ENCODE measurements at regions not wholly inside any gene's neighbourhood (a gene's known extent, or its start where the extent isn't known, plus 50 kb on each side); places are given as distances from the start of the nearest gene placed in this dataset.

DNA sequence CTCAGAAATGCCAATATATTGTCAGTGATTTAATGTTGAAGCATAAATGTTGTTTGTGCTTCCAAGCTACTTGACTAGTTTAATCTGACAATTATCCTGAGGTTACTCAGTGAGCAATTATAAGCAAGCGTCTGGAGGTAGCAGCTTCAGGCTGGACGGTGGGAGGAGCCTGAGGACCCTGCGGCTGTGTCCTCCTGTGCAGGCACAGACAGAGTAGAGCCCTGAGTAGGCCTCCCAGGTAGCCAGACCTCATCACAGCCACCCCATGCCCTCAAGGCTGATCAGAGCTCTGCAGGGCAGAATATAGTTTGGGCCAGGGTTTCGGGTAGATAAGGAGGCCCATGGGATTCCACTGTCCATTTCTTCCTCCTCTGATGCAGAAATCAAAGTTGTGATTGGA, 153.6 kb downstream of the DRD1 start:
- H3K36me3 ChIP-seq = no peaks in the 10 kb centered on the region
- no peak overlapping the region for H3K4me3 ChIP-seq
- no peak for DNase-seq
- TF ChIP-seq, protein P1, sequence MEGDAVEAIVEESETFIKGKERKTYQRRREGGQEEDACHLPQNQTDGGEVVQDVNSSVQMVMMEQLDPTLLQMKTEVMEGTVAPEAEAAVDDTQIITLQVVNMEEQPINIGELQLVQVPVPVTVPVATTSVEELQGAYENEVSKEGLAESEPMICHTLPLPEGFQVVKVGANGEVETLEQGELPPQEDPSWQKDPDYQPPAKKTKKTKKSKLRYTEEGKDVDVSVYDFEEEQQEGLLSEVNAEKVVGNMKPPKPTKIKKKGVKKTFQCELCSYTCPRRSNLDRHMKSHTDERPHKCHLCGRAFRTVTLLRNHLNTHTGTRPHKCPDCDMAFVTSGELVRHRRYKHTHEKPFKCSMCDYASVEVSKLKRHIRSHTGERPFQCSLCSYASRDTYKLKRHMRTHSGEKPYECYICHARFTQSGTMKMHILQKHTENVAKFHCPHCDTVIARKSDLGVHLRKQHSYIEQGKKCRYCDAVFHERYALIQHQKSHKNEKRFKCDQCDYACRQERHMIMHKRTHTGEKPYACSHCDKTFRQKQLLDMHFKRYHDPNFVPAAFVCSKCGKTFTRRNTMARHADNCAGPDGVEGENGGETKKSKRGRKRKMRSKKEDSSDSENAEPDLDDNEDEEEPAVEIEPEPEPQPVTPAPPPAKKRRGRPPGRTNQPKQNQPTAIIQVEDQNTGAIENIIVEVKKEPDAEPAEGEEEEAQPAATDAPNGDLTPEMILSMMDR (IDR thresholded peaks at IDR 0.05) = no peak
- no peaks in the 10 kb centered on the region for H3K4me1 ChIP-seq
- no peak overlapping the region for H3K27ac ChIP-seq
- intact Hi-C loops (cut with DNase I) = no loop called here
- no peaks in the 10 kb centered on the region for H3K9me3 ChIP-seq
- H3K27me3 ChIP-seq = no peaks in the 10 kb centered on the region
- ATAC-seq = no peak

DNA sequence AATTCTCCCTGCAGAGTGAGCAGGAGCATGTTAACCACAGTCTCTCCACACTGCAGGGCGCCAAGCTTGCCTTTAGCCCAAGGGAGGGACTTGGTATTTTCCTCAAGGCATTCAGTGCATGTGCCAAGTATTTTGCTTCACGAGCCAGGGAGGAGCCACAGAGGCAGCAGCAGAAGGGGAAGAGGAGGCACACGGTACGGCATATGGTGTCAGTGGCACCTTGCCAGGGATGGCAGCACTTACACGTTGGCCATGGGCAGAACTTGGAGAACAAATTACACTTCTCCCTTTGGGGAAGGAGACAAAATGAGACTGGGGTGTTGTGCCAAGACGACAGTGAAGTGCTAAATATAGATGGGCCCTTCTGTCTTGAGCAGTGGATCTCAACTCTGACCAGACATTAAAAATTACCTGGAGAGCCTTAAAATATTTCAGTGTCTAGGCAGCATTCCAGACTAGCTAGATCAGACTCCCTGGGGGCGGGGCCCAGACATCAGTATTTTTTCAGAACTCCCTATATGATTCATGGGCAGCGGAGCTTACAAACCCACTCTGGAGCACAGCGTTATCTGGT, 155.8 kb downstream of the DRD1 start:
- H3K27ac ChIP-seq = no peak overlapping the region
- ATAC-seq = peak; percentile 33
- DNase-seq = no peak
- intact Hi-C loops (cut with DNase I) = no loop called here
- no peaks in the 10 kb centered on the region for H3K9me3 ChIP-seq
- TF ChIP-seq, protein P1 (IDR thresholded peaks at IDR 0.05) = no peak
- no peak overlapping the region for H3K4me3 ChIP-seq
- no peaks in the 10 kb centered on the region for H3K36me3 ChIP-seq
- H3K27me3 ChIP-seq = no peaks in the 10 kb centered on the region
- no peaks in the 10 kb centered on the region for H3K4me1 ChIP-seq

DNA sequence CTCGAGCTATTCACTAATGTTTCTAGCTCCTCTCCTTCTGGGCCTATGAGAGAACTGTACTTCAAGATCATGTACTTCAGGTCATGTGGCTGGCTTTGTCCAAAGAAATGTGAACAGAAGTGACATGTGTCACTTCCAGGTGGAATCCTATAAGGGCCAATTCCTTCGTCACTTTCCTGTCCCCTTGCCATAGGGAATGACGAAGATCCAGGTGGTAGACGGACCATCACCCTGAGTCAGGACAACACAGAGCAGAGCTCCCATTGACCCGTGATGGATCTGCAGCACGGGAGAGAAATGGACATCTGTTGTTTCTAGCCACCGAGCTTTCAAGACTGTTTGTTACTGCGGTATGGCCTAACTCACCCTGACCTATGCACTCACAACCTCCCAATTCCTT, 157.0 kb downstream of the DRD1 start:
- H3K4me3 ChIP-seq = no peak overlapping the region
- no peak for DNase-seq
- no peaks in the 10 kb centered on the region for H3K36me3 ChIP-seq
- no peak overlapping the region for H3K27ac ChIP-seq
- intact Hi-C loops (cut with DNase I) = no loop called here
- no peak for ATAC-seq
- no peaks in the 10 kb centered on the region for H3K27me3 ChIP-seq
- TF ChIP-seq, protein P1 (IDR thresholded peaks at IDR 0.05) = no peak
- H3K9me3 ChIP-seq = no peaks in the 10 kb centered on the region
- H3K4me1 ChIP-seq = no peaks in the 10 kb centered on the region

DNA sequence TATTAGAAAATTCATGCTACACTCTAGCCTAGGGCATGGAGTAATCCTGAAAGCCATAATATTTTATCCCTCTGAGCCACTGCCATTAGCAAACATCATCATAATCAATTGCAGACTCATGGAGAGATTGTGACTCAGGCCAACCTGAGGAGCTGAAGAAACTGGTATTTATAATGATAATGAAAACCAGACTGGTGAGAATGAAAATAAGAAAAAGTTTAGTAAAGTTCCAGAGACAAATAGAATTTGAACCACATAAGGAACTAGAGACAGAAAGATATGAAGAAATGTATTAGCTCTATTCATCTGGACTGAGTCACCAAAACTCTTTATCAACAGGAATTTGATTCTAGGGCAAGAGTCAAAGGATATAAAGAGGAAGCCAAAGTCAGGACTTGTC, 158.7 kb downstream of the DRD1 start:
- no peaks in the 10 kb centered on the region for H3K27me3 ChIP-seq
- DNase-seq = no peak
- intact Hi-C loops (cut with DNase I) = no loop called here
- H3K36me3 ChIP-seq = no peaks in the 10 kb centered on the region
- TF ChIP-seq, protein P1 (IDR thresholded peaks at IDR 0.05) = no peak
- no peak overlapping the region for H3K4me3 ChIP-seq
- H3K4me1 ChIP-seq = no peaks in the 10 kb centered on the region
- H3K9me3 ChIP-seq = no peaks in the 10 kb centered on the region
- no peak for ATAC-seq
- no peak overlapping the region for H3K27ac ChIP-seq

DNA sequence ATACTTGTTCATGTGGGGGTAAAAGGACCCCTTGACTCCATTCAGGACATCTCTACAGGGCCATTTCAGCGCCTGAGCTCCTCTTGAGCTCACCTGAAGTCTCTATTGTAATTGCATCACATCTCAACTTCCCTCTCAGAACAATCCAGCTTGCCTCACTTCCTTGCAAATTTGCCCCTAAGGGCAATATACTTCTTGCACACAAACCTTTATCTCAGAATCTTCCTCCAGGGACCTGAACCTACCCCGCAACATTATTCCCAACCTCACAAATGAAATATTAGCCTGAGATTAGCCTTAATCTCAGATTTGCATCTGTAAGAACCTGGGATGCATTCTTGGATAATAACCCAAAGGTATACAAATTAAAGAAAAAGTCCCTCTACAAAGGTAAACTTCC, 159.2 kb downstream of the DRD1 start:
- TF ChIP-seq, protein P1 (IDR thresholded peaks at IDR 0.05) = no peak
- Histone ChIP-seq H3K4me1 (no peaks in the 10 kb centered on the region), H3K36me3 (no peaks in the 10 kb centered on the region), H3K4me3 (no peak overlapping the region), H3K27me3 (no peaks in the 10 kb centered on the region), H3K9me3 (no peaks in the 10 kb centered on the region), H3K27ac (no peak overlapping the region)
- DNase-seq = no peak
- intact Hi-C loops (cut with DNase I) = no loop called here
- no peak for ATAC-seq
